ENCODE measurements at regions not wholly inside any gene's neighbourhood (a gene's known extent, or its start where the extent isn't known, plus 50 kb on each side); places are given as distances from the start of the nearest gene placed in this dataset.

DNA sequence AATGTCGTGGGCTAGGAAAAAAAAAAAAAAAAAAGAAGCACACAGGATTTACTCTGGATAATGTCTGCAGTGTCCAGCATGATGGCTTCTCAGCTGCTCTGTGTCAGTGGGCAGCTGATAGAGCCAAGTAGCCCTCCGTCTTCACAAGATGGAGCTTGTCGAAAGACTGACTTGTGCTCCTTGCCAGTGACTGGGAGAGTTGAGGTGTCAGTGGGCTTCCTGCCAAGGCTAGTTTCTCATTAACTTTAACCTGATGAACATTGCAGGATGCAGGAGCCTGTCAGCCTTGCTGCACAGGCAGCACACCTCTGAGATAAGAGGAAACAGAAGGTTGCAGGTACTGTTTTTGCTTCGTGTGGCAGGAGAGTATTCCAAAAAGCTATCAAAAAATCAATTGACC lies 171.4 kb upstream of the SGCD start:
- TF ChIP-seq, protein P1, sequence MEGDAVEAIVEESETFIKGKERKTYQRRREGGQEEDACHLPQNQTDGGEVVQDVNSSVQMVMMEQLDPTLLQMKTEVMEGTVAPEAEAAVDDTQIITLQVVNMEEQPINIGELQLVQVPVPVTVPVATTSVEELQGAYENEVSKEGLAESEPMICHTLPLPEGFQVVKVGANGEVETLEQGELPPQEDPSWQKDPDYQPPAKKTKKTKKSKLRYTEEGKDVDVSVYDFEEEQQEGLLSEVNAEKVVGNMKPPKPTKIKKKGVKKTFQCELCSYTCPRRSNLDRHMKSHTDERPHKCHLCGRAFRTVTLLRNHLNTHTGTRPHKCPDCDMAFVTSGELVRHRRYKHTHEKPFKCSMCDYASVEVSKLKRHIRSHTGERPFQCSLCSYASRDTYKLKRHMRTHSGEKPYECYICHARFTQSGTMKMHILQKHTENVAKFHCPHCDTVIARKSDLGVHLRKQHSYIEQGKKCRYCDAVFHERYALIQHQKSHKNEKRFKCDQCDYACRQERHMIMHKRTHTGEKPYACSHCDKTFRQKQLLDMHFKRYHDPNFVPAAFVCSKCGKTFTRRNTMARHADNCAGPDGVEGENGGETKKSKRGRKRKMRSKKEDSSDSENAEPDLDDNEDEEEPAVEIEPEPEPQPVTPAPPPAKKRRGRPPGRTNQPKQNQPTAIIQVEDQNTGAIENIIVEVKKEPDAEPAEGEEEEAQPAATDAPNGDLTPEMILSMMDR (IDR thresholded peaks at IDR 0.05 in 4 of 5, conservative IDR thresholded peaks at IDR 0.05 in 1 of 5) = no peak
- no peak for TF ChIP-seq POLR2A (IDR thresholded peaks at IDR 0.05)

All from gastrocnemius medialis (tissue), 4 donors.